Thymus (tissue), 11 donors: ENCODE measurements at regions not wholly inside any gene's neighbourhood (a gene's known extent, or its start where the extent isn't known, plus 50 kb on each side); places are given as distances from the start of the nearest gene placed in this dataset.
"Not testable (repeated sequence)": the region's sequence is repeated elsewhere in the genome, so short reads cannot be mapped to it uniquely, and the experiment has no call there.

Source experiments
- DNase-seq, 9 donors: peaks; one replicate each; pipeline ENCODE4 v3.0.0-alpha.2; 2013; ENCODE audit warnings: low spot score in 9 of 9, low read depth in 6 of 9, missing footprints in 1 of 9
- H3K27ac ChIP-seq, 2 donors: one replicate each; pipeline ENCODE4 v1.5.1; 2013; ENCODE audit warnings: control low read depth in 1 of 2, low read depth in 1 of 2, low read length in 1 of 2, mild to moderate bottlenecking in 1 of 2, moderate library complexity in 1 of 2
- H3K27me3 ChIP-seq, 2 donors: one replicate each; pipeline ENCODE4 v1.5.1; 2013; ENCODE audit warnings: low read length in 1 of 2; ENCODE audit not compliant: control insufficient read depth in 2 of 2, insufficient read depth in 1 of 2
- H3K36me3 ChIP-seq, 2 donors: one replicate each; pipeline ENCODE4 v1.5.1; 2013; ENCODE audit warnings: low read length in 1 of 2, mild to moderate bottlenecking in 1 of 2, moderate library complexity in 1 of 2; ENCODE audit not compliant: control insufficient read depth in 2 of 2, insufficient read depth in 2 of 2
- H3K4me1 ChIP-seq, 2 donors: one replicate each; pipeline ENCODE4 v1.5.1; 2013; ENCODE audit warnings: low read length in 2 of 2; ENCODE audit not compliant: control insufficient read depth in 2 of 2, insufficient read depth in 2 of 2
- H3K4me3 ChIP-seq, 2 donors: one replicate each; pipeline ENCODE4 v1.5.1; 2013; ENCODE audit warnings: low read length in 2 of 2, control low read depth in 1 of 2, mild to moderate bottlenecking in 1 of 2
- H3K9me3 ChIP-seq, 2 donors: one replicate each; pipeline ENCODE4 v1.5.1; 2013; ENCODE audit warnings: low read length in 1 of 2, mild to moderate bottlenecking in 1 of 2; ENCODE audit not compliant: control insufficient read depth in 2 of 2, insufficient read depth in 1 of 2
- WGBS: extraction: QIAGEN DNeasy Blood & Tissue Kit; methylation state at CpG from one replicate; pipeline ENCODE4 v1.1.7; 2013; 5-methylcytosine and 5-hydroxymethylcytosine counted together
- donor health status: healthy.

DNA sequence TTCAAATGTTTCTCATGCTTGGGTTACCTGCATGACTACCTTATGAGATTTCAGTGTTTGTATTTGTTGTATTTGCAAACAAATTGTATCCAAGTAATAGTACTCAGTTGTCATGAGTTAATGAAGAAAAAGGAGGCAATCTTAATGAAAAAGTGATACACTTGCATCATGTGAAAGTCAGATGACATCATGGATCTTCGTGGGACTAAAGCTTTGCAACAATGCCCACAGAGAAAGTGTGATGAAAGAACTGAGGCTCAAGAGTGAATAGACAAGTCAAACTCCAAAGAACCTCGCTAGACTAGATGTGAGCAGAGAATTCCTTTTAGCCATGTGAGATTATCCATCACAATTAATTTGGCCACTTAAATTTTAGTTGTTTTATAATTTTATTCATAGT lies 75.4 kb upstream of the ADRB2 start:
- Histone ChIP-seq H3K4me3 (no peak overlapping the region), H3K27me3 (no peaks in the 10 kb centered on the region), H3K4me1 (peaks cover 0 to 7% of the 10 kb centered on the region in 2 donors), H3K27ac (no peak overlapping the region), H3K9me3 (no peaks in the 10 kb centered on the region), H3K36me3 (no peaks in the 10 kb centered on the region)
- DNase-seq = no peak
- WGBS = 55% methylated on average over 2 of the region's 2 CpGs

DNA sequence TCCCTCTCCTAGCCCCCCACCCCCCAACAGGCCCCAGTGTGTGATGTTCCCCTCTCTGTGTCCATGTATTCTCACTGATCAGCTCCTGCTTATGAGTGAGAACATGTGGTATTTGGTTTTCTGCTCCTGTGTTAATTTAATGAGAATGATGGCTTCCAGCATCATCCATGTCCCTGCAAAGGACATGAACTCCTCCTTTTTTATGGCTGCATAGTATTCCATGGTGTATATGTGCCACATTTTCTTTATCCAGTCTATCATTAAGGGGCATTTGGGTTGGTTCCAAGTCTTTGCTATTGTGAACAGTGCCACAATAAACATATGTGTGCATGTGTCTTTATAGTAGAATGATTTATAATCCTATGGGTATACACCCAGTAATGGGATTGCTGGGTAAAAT lies 74.0 kb upstream of the ADRB2 start:
- H3K4me1 ChIP-seq, H3K27ac ChIP-seq, H3K27me3 ChIP-seq, DNase-seq, H3K9me3 ChIP-seq, H3K36me3 ChIP-seq, H3K4me3 ChIP-seq: not testable (repeated sequence)

DNA sequence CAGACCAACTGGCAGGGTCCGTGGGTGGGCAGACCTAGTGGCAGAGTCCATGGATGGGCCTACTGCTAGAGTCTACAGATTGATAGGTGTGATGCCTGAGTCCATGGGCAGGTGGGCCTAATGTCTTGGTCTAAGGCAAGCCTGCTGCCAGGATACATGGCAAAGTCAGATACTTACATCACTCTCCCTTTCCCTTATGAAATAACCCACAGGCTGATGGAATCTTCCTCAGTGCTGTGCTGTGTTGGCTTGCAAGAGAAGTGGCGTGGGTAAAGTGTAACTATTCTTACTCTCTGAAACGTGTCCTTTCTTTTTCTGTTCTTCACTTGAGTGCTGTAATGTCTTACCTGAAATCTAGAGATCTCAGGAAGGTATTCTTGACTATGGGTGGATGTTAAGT lies 67.3 kb upstream of the ADRB2 start:
- Histone ChIP-seq H3K9me3 (no peaks in the 10 kb centered on the region), H3K4me1 (no peaks in the 10 kb centered on the region), H3K36me3 (no peaks in the 10 kb centered on the region), H3K27ac (no peak overlapping the region), H3K4me3 (no peak overlapping the region), H3K27me3 (no peaks in the 10 kb centered on the region)
- 92% methylated on average over 3 of the region's 3 CpGs for WGBS
- no peak for DNase-seq

DNA sequence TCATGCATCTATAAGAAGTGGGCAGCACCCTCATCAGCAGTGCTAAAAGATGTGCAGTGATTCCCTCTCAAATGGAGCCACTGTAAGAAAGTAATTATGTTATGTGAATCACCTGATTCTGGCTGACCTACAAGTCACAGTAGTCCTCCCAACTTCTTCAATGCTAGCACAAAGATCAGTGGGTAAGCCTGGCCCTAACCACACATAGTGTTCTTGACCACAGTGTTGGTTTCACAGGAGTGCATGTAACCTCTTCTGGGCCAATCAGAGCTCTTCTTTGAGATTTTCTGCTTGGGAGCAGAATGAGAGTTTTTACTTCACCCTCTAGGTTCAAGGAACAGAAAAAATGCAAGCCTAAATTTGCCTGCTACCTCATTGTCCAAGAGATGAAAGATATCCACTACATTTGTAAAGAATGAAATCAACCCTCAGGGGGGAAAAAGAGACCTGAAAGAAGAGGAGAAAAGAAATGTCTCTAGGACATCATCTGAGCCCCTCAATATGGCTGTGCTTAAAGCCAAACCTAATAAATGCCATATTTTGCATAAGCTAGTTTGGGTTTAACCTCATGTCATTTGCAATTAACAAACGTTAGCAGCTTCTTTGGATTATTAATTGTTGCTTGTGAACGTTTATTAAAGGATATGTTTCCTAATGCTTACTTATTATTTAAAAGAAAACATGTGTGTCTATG lies 65.3 kb upstream of the ADRB2 start:
- no peaks in the 10 kb centered on the region for H3K4me1 ChIP-seq
- WGBS = 95% methylated on average over 2 of the region's 2 CpGs
- no peaks in the 10 kb centered on the region for H3K27me3 ChIP-seq
- no peak overlapping the region for H3K27ac ChIP-seq
- no peaks in the 10 kb centered on the region for H3K36me3 ChIP-seq
- H3K9me3 ChIP-seq = no peaks in the 10 kb centered on the region
- DNase-seq = no peak
- H3K4me3 ChIP-seq = no peak overlapping the region

DNA sequence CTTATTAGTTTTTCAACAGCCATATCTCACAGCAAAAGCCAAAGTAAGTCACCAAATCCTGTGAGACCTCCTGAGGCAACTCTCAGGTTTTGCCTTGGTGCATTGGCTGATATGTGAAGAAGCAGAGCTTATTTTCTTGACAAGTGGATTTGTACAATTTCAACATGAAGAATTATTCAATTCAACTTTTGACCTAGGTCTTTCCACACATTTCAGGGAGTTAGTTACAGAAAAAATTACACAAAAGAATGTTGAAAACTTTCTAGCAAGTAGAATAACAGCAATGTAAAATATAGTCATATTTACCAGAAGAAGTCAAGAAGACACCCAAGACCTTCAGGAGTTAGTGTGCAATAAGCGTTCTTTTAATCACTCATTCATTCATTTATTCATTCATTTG lies 62.4 kb upstream of the ADRB2 start:
- no peak for DNase-seq
- H3K4me3 ChIP-seq = no peak overlapping the region
- H3K4me1 ChIP-seq = no peaks in the 10 kb centered on the region
- H3K36me3 ChIP-seq = no peaks in the 10 kb centered on the region
- no peak overlapping the region for H3K27ac ChIP-seq
- H3K9me3 ChIP-seq = no peaks in the 10 kb centered on the region
- H3K27me3 ChIP-seq = no peaks in the 10 kb centered on the region
- 93% methylated on average over 1 of the region's 1 CpG for WGBS

DNA sequence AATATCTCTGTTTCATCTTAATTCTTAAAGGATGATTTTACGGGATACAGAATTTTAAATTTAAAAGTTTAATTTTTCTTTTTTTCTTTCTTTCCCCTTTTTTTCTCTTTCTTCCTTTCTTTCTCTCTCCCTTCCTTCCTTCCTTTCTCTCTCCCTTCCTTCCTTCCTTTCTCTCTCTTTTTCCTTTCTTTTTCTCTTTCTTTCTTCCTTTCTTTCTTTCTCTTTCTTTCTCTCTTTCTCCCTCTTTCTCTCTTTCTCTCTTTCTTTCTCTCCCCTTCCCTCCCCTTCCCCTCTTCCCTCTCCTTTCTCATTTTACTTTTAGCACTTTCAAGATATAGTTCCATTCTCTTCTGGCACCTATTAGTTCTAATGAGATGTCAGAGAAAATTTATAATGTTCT lies 61.4 kb upstream of the ADRB2 start:
- no peak for DNase-seq
- Histone ChIP-seq H3K36me3 (no peaks in the 10 kb centered on the region), H3K4me1 (no peaks in the 10 kb centered on the region), H3K27me3 (no peaks in the 10 kb centered on the region), H3K4me3 (no peak overlapping the region), H3K9me3 (no peaks in the 10 kb centered on the region), H3K27ac (no peak overlapping the region)
- 95% methylated on average over 1 of the region's 1 CpG for WGBS

DNA sequence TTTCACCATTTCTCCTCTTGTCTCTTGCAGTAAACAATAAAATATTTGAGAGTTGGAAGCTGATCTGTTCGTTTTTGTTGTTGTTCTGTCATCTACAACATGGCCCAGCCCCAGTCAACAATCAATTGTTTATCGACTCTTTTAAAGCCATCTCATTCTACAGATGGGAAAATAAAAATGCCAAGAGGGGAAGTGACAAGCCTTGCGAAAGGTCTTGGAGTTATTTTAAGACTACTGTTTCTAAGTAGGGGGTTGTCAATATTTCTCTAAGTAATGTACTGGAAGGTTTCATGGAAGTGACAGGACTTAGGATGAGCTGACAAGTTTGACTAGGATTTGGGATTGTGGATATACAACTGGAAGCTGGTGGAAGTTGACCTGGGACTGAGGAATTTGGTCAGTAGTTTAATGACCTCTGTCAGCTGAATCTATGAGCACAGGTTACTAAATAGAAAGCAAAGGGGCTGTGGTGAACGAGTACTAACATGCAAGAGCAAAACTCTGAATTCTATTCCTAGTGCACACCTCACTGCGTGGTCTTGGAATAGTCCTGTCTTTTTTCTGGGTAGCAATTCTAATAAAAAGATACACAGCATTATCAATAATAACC lies 57.5 kb upstream of the ADRB2 start:
- Histone ChIP-seq H3K27me3 (no peaks in the 10 kb centered on the region), H3K9me3 (no peaks in the 10 kb centered on the region), H3K4me3 (no peak overlapping the region), H3K27ac (no peak overlapping the region), H3K4me1 (no peaks in the 10 kb centered on the region), H3K36me3 (no peaks in the 10 kb centered on the region)
- DNase-seq = no peak
- 86% methylated on average over 5 of the region's 5 CpGs for WGBS

DNA sequence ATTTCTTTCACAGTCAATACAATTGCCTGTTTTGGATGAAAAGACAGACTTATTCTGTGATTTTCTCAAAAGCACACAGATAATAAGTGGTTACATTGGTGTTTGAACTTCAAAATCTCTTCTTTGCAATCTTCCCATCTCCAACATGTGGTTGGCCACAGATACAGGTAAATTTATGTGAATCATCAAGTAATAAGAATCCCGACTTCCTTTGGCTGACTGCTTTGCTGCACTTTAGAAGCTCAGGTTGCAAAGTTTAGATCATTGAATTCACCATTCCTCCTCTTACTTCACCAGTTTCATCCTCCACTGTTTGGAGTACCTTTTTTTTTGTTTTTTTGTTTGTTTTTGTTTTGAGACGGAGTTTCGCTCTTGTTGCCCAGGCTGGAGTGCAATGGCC lies 56.5 kb upstream of the ADRB2 start:
- 89% methylated on average over 3 of the region's 3 CpGs for WGBS
- H3K9me3 ChIP-seq = no peaks in the 10 kb centered on the region
- H3K36me3 ChIP-seq = no peaks in the 10 kb centered on the region
- no peak overlapping the region for H3K27ac ChIP-seq
- no peaks in the 10 kb centered on the region for H3K27me3 ChIP-seq
- DNase-seq = no peak
- H3K4me1 ChIP-seq = no peaks in the 10 kb centered on the region
- no peak overlapping the region for H3K4me3 ChIP-seq

DNA sequence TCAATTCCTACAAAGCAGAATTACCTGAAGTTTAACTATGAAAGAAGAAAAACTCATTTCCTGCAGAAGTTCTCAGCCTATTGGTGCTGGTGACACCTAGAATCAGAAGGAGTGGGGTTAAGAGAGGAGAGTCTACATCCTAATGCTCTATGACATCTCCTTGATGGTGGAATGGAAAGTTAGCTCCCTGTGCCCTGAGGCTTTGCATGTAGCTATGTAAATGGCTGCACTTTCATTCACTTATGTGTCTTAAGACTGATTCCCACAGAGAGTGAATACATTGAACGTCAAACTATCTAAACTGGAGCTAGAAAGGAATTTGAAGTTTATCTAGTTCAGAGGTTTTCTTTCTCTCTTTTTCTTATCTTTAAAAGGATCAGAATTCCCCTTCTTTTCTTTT lies 52.1 kb upstream of the ADRB2 start:
- Histone ChIP-seq H3K4me3 (no peak overlapping the region), H3K9me3 (no peaks in the 10 kb centered on the region), H3K27me3 (no peaks in the 10 kb centered on the region), H3K27ac (no peak overlapping the region), H3K36me3 (no peaks in the 10 kb centered on the region), H3K4me1 (no peaks in the 10 kb centered on the region)
- no peak for DNase-seq
- 97% methylated on average over 1 of the region's 1 CpG for WGBS
